AG04450 (cell line): ENCODE measurements at regions not wholly inside any gene's neighbourhood (a gene's known extent, or its start where the extent isn't known, plus 50 kb on each side); places are given as distances from the start of the nearest gene placed in this dataset.

Experiments
- CTCF ChIA-PET: fragments of 300-600, 350-600 bp; formaldehyde crosslinking; extraction: SDS; loops from one replicate; lab custom pipeline; 2022; ENCODE audit warnings: antibody characterized with exemption, inconsistent platforms; lab: Charles Lee
- POLR2A ChIA-PET: fragments of 350-600 bp; formaldehyde crosslinking; extraction: SDS; loops from one replicate; lab custom pipeline; 2021; ENCODE audit warnings: antibody characterized with exemption, inconsistent platforms; lab: Yijun Ruan, JAX
- DNase-seq: peaks from one replicate; pipeline ENCODE4 v3.0.0-alpha.2; 2011; ENCODE audit warnings: low read depth, low spot score
- H3K27ac ChIP-seq: one replicate; pipeline ENCODE4 v1.5.1; 2012; ENCODE audit warnings: low read depth, low read length, control low read depth
- H3K27me3 ChIP-seq: one replicate; pipeline ENCODE4 v1.6.0; 2012; ENCODE audit warnings: low read length; ENCODE audit not compliant: control insufficient read depth, insufficient read depth
- H3K4me3 ChIP-seq: 2 replicates; pipeline ENCODE4 v1.5.1; 2011; ENCODE audit warnings: mild to moderate bottlenecking, low read depth, low read length, control low read depth
- H3K9me3 ChIP-seq: 2 replicates; pipeline ENCODE4 v1.5.1; 2012; ENCODE audit warnings: low read length; ENCODE audit not compliant: control insufficient read depth, insufficient read depth
- CTCF ChIP-seq: IDR thresholded peaks from 2 replicates; pipeline ENCODE4 v1.5.1; 2011; ENCODE audit warnings: low read depth, low read length, control low read depth, inconsistent platforms

DNA sequence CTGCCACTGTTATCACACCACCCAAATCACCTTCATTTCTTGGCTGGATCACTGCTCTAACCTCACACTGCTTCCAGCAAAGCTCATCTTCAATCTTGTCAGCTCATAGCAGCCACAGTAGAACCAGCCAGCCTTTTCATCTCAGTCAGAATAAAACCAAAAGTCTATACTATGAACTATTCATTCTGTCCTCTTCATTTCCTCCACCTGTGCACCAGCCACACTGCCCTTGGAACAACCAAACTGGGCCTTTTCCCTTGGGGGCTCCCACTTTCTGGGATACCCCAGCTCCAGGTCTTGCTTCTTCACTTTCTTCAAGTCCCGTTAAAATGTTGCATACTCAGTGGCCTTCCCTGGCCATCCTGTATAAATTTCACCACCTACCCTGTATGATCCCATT lies 234.4 kb upstream of the DAAM1 start:
- no peak for DNase-seq
- H3K4me3 ChIP-seq: no peak overlapping the region
- CTCF ChIA-PET: no interaction called here
- no peak for TF ChIP-seq CTCF
- no peak overlapping the region for H3K27ac ChIP-seq
- no peaks in the 10 kb centered on the region for H3K9me3 ChIP-seq
- no peaks in the 10 kb centered on the region for H3K27me3 ChIP-seq
- POLR2A ChIA-PET: no interaction called here

DNA sequence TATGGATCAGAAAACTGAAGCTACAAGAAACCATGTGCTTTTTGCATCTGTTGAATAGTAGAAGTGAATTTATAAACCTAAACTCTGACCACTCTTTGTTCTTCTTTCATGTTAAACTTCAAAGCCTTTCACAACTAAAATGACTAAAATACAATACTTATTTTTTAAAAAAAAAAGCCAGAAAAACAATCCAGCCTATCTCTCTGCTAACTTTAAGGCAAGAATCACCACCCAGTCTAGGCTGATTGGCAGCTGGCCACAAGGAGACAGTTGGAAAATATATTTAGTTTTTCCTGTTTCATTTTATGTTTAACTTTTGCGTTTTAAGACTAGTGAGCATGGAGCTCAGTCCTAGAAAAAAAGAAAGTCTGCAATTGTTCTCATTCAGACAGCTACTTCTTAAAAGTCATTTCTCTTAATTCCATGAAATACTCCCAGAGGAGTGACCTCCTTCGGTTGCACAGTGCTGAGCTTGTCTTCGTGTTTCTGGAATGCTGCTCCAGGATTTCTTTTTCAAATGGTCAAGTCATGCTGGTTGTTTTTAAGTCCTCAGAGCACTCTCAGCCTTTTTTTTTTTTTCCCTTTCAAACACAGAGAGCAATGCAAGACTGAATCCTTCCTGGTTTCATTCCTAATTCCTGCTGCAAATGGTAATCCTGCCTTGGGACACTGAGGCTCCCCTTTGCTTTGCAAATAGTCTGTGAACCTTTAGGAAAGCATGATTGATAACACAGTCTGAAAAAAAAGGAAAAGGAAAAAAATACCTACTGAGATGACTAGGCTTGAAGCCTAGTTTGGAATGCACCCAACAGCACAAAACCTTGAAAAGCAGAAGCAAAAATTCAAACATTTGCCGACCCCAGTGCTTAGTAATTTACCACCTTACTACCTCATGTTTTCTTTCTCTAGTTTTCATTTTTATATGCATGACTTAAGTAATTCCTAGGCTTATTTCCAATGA lies 233.3 kb upstream of the DAAM1 start:
- CTCF ChIA-PET: interaction anchor here (0.6 to 1.4 kb wide), 3 partner anchors 16 to 265 kb away, joined by 3 to 4 read pairs (median 3); no protein-coding TSS in a partner anchor
- H3K27me3 ChIP-seq: no peaks in the 10 kb centered on the region

DNA sequence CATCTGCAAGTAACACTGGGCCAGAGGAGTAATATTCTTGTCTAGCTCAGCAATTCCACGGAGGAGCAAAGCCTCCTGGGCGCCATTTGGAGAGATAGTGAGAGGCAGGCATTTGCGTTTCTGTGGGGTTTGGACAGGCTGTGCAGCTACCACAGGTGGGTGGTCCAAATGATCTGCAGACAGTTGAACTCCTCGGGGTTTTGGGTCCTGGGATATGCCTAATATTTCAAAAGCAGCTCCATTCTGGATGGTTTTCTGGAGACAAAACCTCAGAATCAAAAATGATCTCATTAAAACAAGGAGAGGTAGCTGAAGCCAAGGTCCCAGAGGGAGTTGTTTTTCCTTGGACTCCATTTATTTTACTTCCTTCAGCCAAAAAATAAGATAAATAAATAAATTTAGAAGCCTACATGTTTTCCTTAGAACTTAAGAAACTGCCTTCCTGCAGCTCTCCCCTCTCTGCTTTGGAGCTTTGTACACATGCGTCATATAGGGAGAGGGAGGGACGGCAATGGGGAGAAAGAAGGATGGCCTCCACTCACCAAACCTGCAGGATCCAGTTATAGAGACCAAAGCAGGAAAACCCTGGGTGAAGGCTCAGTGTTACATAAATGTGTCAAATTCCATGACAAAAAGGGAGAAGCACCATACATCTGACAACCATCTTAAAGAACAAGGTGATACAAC lies 227.3 kb upstream of the DAAM1 start:
- no peak for TF ChIP-seq CTCF
- H3K4me3 ChIP-seq: no peak overlapping the region
- peaks cover 3% of the 10 kb centered on the region for H3K27me3 ChIP-seq
- CTCF ChIA-PET: no interaction called here
- H3K9me3 ChIP-seq: no peaks in the 10 kb centered on the region
- POLR2A ChIA-PET: no interaction called here
- H3K27ac ChIP-seq: no peak overlapping the region
- no peak for DNase-seq

More for the DNA sequence above, 233.3 kb upstream of the DAAM1 start:
- H3K9me3 ChIP-seq: no peaks in the 10 kb centered on the region
- H3K4me3 ChIP-seq: no peak overlapping the region
- POLR2A ChIA-PET: no interaction called here
- DNase-seq: no peak
- H3K27ac ChIP-seq: no peak overlapping the region
- no peak for TF ChIP-seq CTCF

GRCh38 chr14:58963873-58964597 lies 224.4 kb upstream of the DAAM1 start:
- POLR2A ChIA-PET: no interaction called here
- no peak for TF ChIP-seq CTCF

More at GRCh38 chr14:58963873-58964597, 224.4 kb upstream of the DAAM1 start:
- CTCF ChIA-PET: no interaction called here
- Histone ChIP-seq H3K9me3 (no peaks in the 10 kb centered on the region), H3K27ac (no peak overlapping the region), H3K4me3 (no peak overlapping the region), H3K27me3 (peaks cover 10% of the 10 kb centered on the region)
- DNase-seq: no peak
